ENCODE measurements at regions not wholly inside any gene's neighbourhood (a gene's known extent, or its start where the extent isn't known, plus 50 kb on each side); places are given as distances from the start of the nearest gene placed in this dataset.
"Not testable (repeated sequence)": the region's sequence is repeated elsewhere in the genome, so short reads cannot be mapped to it uniquely, and the experiment has no call there.

DNA sequence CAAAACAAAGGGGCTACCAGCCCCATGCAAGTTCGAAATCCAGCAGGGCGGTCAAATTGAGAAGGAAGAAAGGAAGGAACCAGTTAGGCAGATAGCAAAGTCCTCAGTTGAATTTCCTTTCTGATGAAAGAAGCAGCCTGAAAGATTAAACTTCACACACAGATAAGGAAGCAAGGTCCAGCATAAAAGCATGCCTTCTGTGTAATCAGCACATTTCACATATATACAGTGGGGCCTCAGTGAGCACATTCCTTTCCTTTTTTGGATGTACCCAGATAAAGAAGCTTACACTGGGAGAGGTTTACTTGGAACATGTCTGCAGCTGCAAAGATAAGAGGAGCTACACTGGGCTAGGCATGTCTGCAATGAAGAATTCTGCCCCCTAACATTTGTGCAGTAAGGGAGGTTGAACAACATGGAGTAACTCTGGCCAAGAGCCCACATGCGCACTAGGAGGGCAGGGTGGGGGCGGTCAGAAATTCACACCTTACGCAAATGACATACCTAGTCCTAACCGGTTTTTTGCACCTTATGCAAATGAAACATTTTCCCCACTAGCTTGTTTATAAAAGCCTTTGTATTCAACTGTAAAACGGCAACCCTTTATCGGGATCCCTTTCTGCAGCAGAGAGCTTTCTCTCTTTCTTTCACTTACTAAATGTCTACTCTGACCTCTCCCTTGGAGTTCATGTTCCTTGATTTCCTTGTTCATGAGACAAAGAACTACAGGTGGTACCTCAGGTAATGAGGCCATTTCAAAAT, 149.7 kb upstream of the FBXL17 start:
- no peak for DNase-seq (ENCODE audit: low read depth in 2 of 2)

DNA sequence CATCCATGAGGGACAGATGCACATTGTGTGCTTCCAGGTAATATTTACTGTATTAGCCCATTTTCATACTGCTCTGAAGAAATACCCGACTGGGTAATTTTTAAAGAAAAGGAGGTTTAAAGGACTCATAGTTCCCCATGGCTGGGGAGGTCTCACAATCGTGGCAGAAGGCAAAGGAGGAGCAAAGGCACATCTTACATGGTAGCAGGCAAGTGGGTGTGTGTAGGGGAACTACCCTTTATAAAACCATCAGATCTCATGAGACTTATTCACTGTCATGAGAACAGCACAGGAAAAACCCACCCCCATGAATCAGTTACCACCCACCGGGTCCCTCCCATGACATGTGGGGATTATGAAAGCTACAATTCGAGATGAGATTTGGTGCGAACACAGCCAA, 148.8 kb upstream of the FBXL17 start:
- no peak for DNase-seq (ENCODE audit: low read depth in 2 of 2)

DNA sequence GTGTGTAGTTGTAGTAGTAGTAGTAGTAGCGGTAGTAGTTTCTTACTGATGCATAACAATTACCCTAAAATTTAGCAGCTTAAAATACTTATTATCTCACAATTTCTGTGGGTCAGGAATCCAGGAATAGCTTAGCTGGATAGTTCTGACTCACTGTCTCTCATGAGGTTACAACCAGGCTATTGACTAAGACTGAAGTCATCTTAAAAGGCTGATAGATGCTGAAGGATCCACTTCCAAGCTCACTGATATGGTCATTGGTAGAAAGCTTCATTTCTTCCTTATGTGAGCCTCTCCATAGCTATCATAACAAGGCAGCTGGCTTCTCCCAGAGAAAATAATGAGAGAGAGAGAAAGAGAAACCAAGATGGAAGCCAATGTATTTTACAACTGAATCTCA, 147.5 kb upstream of the FBXL17 start:
- no peak for DNase-seq (ENCODE audit: low read depth in 2 of 2)

DNA sequence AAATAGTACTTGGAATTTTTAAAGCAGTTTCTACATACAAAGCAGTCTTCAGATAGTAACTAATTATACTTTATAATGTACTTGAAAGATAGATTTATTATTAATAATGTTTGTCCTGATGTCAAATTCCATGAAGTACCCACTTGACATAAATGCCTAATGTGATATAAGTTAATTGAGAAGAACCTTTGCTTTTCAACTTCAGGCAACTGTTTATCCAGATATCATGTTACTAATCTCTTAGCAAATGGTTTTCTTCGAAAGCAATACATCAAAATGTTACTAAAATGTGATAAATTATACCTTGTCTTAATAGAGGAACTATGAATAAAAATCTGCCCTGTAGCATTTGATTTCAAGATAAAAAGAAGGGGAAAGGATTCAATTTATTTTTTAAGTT, 146.8 kb upstream of the FBXL17 start:
- no peak for DNase-seq (ENCODE audit: low read depth in 2 of 2)

DNA sequence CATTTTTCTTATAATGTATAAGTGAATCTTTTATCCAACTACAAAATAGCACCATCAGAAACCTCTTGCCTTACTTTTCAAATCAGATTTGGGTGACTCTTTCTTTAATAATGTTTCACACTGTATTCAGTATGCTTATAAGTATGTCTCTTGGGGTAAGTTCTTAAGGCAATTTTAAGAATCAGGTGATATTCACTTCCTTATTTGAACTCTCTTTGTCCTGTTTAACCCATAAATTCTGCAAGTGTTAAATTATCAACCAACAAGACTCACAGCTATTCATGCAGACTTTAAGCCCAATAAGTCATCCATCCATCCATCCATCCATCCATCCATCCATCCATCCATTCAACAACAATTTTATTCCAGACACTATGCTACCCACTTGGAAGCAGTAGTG, 142.7 kb upstream of the FBXL17 start:
- DNase-seq (ENCODE audit: low read depth in 2 of 2): no peak

DNA sequence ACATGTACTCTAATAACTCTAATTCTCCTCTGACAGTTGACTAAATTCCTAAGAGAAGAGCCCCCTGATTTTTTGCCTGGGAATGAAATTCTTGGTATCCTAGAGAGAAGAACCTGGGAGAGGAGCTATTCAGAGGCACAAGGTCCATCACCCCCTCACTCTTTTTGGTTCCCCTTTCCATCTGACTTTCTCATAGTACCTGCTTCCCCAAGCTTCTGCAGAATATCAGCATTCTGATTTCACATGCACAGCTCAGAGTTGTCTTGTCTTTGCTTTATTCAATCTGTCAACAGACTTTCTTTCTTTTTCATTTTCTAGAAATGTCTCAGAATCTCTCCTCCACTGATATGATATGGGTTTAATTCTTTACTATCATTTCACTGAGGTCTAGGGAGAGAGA, 141.5 kb upstream of the FBXL17 start:
- no peak for DNase-seq (ENCODE audit: low read depth in 2 of 2)

DNA sequence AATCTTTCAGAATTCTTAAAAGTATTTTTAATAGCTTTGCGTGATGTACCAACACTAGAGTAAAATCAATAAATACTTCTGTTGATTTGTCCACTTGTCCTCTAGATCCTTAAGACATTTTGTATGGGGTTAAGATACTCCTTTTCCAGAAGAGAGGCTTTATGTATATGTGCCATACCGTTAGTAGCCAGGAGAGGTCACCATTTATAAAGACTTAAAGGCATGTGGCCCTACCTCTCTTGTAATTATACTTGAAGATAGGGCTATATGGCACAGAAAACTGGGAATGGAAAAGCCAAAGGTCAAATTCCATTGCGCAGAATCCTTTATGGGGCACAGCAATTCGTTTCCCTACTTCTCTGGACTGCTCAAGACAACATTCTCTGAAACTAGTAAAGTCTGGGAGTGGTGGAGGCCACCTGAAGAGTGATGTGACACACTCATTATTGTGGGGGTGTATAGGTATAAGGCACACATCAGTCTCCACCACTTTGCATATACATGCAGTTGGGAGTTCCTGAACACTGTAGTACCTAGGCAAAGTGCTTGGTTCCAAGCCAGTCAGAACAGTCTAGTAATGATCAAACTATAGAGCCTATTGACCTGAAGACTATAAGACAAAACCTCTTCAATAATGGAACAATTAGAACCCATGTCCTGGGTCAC, 140.1 kb upstream of the FBXL17 start:
- DNase-seq (ENCODE audit: low read depth in 2 of 2): no peak

DNA sequence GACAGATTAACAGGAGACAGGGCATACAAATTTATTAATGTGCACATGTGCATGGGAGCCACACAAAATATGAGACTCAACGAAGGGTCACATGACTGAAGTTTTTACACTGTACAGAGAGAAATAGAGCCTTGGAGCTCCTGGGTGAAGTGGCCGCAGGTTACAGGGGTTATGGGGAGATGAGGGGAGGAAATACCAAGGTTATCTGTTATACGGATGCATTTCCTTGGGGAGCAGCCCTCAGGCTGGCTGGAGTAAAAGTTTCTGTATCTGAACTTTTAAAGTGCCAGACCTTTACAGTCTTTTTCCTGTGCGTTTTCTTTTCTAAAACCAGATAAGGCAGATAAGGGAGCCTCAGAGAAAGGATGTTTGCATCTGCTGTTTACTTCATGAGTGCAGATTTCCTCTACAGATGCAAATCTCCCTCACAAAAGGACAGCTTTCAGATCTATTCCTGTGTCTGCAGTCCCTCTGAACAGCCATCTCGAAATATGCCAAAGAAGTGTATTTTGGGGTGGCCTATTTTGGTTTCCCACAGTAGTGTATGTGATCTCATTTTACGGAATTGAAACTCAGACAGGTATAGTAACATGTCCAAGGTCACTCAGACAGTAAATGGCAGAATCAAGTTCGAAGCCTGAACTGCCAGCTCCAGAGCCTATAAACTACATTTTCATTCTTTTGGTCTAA, 139.3 kb upstream of the FBXL17 start:
- no peak for DNase-seq (ENCODE audit: low read depth in 2 of 2)

DNA sequence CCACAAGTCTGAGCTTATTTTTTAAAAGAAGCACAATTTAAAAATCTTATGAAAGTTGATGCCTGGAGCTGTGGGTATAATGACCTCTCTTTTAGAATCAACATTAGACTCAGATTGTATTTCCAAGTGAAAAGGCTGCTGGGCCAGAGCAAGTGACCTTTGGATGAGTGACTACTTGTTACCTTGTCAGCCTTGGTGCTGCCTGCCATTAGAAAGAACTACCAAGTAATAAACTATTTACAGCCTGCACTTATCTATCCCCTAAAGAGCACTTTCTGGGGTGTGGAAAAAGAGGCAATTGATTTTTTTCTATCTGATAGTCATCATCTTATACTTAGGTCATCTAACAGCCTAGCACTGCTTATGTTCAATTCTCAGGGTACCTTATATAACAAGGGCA, 134.9 kb upstream of the FBXL17 start:
- DNase-seq (ENCODE audit: low read depth in 2 of 2): no peak

DNA sequence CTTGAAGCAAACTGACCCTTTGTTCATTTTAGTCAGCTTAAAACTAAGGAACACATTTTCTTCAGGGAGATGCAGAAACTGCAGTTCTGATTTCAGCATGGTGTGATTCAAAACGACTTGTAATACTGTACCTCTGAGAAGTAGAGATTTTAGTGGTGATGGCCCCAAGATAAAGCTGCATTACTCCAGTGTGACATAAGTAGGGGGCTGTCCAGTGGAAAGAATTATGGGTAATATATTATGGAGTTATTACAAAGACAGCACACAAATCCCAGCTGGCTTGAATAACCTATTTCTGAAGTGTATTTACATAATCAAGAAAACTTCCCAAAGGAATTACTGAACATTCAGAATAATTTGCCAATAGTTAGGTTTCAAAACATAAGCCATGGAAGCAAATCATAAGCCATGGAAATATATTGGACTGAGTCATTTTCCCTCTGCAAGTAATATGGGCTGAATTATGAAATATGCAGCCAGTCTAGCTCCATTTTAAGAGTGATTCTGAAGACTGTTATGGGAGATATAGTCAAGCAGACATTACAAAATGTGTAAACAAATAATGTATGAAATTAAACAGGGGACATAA, 133.7 kb upstream of the FBXL17 start:
- DNase-seq (ENCODE audit: low read depth in 2 of 2): no peak

DNA sequence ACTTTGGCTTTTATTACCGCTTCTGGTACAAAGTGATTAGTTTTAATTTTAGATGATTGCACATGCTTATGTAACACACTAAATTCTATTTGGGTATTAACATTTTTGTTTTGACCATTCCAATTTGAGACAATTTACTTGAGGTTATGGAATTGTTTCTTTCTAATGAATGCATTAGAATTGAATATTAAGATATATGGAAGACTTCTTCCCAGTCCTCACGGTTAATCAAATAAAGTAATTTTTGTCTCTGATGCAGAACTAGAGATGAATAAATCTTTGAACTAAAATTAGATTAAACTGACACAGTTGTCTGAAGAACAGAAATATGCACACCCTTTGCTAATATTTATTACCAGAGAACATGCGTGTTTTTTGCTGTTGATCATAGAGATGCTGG, 127.1 kb upstream of the FBXL17 start:
- DNase-seq (ENCODE audit: low read depth in 2 of 2): no peak

DNA sequence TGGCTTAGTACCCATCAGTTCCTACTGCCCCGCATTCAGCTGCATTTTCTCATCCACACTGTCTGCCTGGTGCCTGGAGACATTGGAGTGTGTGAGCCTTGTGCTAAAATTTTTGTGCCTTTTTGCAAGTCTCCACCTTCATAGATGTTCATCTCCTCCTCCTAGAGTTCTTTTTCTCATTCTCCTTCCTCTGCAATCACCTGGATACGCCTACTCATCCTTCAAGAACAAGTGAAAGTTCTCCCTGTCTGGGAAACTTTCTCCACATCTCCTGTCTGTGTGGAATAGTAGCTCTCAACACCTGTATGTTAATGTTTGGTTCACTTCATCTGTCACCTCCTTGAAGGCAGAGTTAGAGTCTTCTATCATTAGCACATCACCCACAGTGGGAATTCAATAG, 125.7 kb upstream of the FBXL17 start:
- no peak for DNase-seq (ENCODE audit: low read depth in 2 of 2)

DNA sequence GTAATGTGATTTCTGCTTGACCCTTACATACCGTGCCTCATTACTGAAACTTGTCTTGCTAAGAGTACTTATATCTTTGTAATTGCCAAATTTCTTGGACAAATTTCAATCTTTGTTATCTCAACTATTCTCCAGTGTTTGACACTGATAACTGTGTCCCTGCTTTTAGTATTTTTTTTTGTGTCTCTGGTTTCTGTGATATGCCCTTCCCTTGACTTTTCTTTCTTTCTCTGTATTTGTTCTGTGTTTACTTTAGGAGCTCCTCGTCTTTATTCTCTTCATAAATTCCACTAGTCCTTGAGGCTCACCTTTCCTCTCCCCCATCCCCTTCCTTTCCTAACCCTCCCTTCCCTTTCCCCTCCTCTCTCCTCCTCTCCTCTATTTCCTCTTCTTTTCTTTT, 123.7 kb upstream of the FBXL17 start:
- DNase-seq (ENCODE audit: low read depth in 2 of 2): no peak

DNA sequence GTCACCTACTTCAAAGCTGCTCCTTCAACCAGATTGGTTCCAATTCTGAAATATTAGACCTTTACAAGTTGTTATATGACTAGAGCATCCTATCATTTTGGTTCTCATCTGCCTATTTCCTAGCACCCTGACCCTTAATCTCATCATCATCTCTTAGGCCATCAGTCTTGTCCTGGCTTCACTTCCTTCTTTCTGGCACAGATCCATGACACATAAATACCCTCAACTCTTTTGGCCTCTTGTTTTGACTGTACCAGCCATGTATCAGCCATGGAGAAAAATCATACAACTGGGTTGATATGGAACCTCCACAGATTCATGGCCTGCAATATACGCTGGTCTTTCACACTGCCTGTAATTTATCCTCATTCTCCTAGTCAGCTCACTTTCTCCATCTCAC, 123.1 kb upstream of the FBXL17 start:
- DNase-seq (ENCODE audit: low read depth in 2 of 2): no peak

DNA sequence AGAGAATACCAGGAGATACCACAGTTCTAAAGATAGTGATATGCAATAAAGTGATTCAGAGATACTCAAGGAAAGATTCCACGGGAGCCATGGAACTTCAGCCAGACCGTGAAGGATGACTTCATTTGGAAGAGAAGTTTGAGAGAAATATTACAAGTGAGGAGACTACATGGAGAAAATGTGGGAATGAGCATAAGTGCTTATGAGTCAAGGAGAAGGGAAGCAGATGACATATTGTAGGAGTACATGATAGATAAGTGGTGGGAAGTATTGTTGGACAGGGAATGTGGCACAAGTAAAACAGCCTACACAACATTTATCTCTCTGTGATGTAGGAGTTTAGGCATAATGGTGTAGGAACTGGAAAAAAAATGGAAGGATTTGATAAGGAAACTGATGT, 122.1 kb upstream of the FBXL17 start:
- no peak for DNase-seq (ENCODE audit: low read depth in 2 of 2)

DNA sequence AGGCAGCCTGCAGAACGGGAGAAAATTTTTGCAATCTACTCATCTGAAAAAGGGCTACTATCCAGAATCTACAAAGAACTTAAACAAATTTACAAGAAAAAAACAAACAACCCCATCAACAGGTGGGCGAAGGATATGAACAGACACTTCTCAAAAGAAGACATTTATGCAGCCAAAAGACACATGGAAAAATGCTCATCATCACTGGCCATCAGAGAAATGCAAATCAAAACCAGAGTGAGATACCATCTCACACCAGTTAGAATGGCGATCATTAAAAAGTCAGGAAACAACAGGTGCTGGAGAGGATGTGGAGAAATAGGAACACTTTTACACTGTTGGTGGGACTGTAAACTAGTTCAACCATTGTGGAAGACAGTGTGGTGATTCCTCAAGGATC, 113.7 kb upstream of the FBXL17 start:
- DNase-seq (ENCODE audit: low read depth in 2 of 2): not testable (repeated sequence)

DNA sequence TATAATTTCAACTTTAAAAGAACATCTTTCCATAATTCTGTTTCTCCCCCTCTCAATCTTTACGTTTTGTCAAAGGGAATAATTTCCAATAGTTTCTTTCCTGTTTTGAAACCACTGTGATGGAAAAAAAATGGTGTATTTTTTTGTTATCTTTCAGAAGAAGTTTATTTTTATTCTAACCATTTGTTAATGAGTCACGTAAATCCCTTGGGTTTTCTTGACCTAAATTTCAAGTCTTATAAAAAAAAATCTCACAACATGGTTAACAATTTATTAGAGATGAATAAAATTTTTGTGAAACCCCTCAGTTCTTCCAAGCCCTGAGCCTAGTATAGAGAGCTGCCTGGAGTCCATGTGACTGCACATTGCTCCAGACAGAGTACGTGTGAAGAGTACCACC, 106.1 kb upstream of the FBXL17 start:
- DNase-seq (ENCODE audit: low read depth in 2 of 2): no peak

DNA sequence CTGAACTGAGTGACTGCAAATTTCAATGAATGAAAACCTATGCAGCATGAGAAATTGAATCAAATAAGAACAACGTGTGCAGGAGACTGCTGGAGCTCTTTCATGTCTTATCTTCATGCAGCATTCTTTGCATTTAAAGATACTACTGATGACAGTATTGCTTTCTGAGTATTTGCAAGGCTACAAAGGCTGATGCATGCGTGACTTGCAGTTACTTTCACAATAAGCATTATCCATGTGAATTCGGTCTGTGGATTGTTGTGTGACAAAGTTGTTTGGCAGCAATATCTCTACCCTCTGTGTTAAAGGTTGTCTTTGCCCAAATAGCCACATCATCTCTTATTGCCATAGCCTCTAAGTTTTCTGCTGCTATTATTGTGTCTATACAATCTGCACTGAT, 102.1 kb upstream of the FBXL17 start:
- DNase-seq (ENCODE audit: low read depth in 2 of 2): no peak

DNA sequence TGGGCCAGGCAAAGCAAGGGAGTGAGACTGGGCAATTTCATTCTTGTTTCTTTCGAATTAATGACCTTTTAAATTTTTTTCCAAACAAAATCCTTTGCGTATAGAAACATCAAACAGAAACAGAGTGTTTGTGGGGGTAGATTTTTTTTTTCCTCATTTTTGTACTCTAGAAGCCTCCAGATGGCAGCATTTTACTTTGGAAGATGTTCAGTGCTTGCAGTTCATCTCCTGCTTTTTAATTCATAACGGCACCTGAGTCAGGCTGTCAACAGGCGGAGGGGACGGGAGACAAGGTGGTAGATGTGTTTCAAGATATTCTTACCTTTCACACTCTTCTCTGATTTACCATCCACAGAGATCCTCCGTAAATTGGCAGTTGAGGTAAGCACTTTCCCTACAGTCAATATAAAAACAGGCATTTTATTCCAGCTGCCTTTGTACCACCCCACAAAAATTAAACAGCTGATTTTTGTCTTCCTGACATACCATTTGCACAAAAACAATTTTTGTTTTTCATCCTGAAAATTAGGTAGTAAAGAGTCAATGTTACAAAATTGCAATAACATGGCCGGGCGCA, 99.5 kb upstream of the FBXL17 start:
- no peak for DNase-seq (ENCODE audit: low read depth in 2 of 2)

DNA sequence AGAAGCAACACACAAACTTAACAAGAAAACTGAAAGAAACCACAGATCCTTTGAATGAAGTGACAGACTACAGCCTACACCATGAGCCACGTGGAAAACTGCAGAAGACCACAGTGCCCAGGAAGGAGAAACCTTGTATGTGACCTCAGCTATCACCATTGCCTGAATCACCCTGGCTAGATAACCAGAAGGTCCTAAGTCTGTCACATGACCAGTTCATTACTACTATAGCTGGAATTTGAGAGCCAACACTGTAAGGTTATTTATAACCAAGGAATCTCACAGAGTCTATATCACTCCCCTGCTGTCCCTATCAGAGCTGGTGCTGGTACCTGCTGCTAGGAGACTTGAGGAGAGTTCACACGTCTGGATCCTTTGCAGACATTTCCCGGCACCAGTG, 90.3 kb upstream of the FBXL17 start:
- no peak for DNase-seq (ENCODE audit: low read depth in 2 of 2)

DNA sequence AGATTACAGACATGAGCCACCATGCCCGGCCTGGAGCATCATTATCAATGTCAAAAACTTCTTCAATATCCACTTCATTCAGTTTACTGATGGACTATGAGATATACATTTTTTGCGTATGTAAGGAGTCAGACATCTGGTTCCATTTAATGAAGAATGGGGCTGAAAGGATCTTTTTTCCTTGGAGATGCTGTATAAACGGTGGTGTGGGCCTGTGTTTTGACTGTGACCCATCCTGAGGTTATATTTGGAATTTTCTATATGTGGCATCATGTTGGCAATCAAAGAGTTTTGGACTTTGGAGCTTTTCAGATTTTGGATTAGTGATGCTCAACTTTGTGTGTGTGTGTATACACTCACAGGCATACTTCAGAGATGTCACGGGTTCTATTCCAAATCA, 85.7 kb upstream of the FBXL17 start:
- no peak for DNase-seq (ENCODE audit: low read depth in 2 of 2)

DNA sequence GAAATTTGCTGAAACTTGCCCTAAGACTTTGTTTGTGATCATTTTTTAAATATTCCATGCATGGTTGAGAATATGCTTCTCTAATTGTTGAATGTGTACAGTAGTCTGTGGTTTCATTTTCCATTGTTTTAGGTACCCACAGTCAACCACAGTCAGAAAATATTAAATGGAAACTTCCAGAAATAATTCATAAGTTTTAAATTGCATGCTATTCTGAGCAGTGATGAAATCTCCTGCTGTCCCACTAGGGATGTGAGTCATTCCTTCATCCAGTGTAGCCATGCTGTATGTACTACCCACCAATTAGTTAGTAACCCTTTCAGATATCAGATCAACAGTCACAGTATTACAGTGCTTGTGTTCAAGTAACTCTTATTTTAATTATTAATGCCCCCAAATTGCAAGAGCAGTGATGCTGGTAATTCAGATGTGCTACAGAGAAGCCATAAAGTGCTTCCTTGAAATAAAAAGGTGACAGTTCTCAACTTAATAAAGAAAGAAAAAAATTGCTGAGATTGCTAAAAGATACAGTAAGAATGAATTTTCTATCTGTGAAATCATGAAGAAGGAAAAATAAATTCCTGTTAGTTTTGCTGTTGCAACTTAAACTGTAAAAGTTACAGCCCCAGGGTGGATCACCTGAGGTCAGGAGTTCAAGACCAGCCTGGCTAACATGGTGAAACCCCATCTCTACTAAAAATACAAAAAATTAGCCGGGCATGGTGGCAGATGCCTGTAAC, 79.9 kb upstream of the FBXL17 start:
- DNase-seq (ENCODE audit: low read depth in 2 of 2): no peak
